Skin epidermis (tissue), 12 donors: ENCODE measurements at regions not wholly inside any gene's neighbourhood (a gene's known extent, or its start where the extent isn't known, plus 50 kb on each side); places are given as distances from the start of the nearest gene placed in this dataset.

ENCODE experiments used
- H3K27ac ChIP-seq, 21 experiments: fragments of 200-600 bp; sonication (generic) in 11 of 21; one replicate each; pipeline ENCODE4 v1.5.0; 2020; ENCODE audit warnings: mild to moderate bottlenecking in 3 of 21, inconsistent platforms in 2 of 21, moderate library complexity in 2 of 21
- H3K4me3 ChIP-seq, 7 experiments: fragments of 200-600 bp; sonication (generic) in 2 of 7; one replicate each; pipeline ENCODE4 v1.5.0; 2020; ENCODE audit warnings: inconsistent platforms in 2 of 7, mild to moderate bottlenecking in 2 of 7, moderate library complexity in 1 of 7

- H3K27ac ChIP-seq: no peak overlapping the region
- H3K4me3 ChIP-seq: no peak overlapping the region
Measured at GRCh38 chr14:65299826-65300225, 112.7 kb upstream of the FUT8 start.

DNA sequence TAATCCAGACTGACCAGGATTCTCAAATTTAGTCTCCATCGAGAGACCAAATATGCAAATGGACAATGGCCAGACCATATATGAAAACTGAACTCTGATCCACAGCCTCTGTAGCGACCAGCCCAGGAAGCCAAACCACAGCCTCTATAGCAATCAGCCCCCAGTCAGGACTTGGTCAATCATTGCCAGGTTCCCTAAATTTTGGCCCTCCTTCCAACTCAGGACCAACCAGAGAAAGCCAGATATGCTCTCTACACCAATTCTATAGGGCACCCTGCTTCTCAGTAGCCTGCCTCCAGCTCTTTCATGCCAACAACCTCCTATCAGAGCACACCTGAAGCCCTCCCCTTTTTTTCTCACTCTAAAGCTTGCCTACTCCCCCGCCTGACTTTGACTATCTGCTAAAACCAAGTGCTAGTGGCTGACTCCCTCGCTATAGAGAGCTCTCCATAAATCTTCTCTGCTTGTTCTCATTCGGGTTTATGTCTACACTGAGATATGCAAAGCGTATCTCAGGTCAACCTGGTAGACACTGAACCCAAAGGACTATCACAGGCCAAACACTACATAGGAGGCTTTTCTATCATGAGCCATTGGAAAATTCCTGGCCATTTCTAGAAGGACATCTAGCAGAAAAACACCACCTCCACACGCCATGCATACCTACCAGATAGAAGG, 110.5 kb upstream of the FUT8 start:
- H3K4me3 ChIP-seq: no peak overlapping the region
- peak overlapping the region in 3 of 21 experiments; percentile 37 to 56 (median 37) for H3K27ac ChIP-seq

- peak overlapping the region in 4 of 21 experiments; percentile 18 to 56 (median 43) for H3K27ac ChIP-seq
Measured at GRCh38 chr14:65302571-65303189, 109.8 kb upstream of the FUT8 start.

GRCh38 chr14:65303190-65303898, 109.2 kb upstream of the FUT8 start:
- no peak overlapping the region for H3K4me3 ChIP-seq
- peak overlapping the region in 5 of 21 experiments; percentile 18 to 62 (median 49) for H3K27ac ChIP-seq

More at GRCh38 chr14:65302571-65303189, 109.8 kb upstream of the FUT8 start:
- H3K4me3 ChIP-seq: no peak overlapping the region

DNA sequence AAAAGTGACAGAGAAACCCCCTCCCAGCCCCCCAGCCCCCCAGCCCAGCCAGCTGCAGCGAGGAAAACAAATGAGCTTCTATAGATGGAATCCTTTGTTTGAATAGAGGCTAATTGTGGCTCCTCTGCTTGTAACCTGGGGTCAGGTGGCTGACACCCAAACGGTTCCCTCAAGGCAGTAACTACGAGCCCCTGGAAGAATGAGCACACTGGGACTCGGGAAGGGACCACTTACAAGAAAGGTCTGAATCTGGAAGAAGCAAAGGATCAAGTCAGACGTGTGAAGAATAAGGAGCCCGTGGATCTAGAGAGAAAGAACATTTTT, 108.7 kb upstream of the FUT8 start:
- Histone ChIP-seq H3K4me3 (no peak overlapping the region), H3K27ac (peak overlapping the region in 5 of 21 experiments; percentile 18 to 62 (median 49))

GRCh38 chr14:65304239-65304638, 108.3 kb upstream of the FUT8 start:
- H3K4me3 ChIP-seq: no peak overlapping the region
- peak overlapping the region in 3 of 21 experiments; percentile 15 to 56 (median 49) for H3K27ac ChIP-seq

- peak overlapping the region in 1 of 21 experiments; percentile 27 for H3K27ac ChIP-seq
- no peak overlapping the region for H3K4me3 ChIP-seq
Measured at GRCh38 chr14:65304963-65305362, 107.6 kb upstream of the FUT8 start.

- Histone ChIP-seq H3K4me3 (no peak overlapping the region), H3K27ac (no peak overlapping the region)
Measured at GRCh38 chr14:65308536-65308935, 104.0 kb upstream of the FUT8 start.

DNA sequence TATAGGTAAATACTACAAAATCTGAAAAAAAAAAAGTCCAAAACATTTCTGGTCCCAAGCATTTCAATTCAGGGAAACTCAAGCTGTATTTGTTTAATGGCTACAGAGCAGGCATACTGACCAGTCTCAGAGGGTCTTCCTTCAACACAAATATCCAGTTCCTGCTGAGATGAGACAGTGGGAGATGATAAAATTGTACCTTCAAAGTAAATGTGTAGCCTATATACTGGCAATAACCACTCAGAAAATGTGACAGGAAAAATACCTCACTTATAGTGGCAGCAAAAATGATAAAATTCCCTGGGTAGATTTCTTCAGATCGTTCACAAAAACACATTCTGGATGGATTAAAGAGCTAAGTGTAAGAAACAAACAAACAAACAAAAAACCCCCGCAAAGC, 102.0 kb upstream of the FUT8 start:
- H3K4me3 ChIP-seq: no peak overlapping the region
- H3K27ac ChIP-seq: no peak overlapping the region

- Histone ChIP-seq H3K4me3 (no peak overlapping the region), H3K27ac (no peak overlapping the region)
Measured at GRCh38 chr14:65312859-65313258, 99.7 kb upstream of the FUT8 start.

DNA sequence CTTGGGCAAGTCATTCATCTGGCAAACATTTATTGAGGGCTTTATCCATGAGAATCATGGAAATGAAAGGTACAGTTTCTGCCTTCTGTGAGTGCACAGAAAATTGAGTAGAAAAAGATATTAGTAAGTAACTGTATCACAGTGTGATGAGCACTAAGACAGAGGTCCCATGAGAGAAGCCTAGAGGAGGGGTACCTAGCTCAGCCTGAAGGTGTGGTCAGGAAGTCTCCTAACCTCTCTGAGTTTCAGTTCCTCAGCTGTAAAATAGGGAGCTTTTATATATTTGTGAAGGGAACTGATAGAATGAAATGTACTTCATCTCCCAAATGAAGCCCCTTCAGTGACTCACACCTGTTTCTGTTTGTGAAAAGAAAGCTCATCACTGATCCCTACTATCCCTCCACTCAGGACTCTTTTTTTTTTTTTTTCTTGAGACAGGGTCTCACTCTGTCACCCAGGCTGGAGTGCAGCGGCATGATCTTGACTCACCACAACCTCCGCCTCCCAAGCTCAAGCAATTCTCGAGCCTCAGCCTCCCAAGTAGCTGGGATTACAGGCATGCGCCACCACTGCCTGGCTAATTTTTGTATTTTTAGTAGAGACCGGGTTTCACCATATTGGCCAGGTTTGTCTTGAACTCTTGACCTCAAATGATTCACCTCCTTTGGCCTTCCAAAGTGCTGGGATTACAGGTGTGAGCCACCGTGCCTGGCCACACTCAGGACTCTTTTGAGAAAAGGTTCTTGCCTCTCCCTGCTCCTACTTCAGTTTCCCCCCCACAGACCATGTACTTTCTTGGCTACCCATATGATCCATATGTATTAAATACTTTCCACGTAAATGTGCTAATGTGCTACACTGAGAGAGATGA, 93.7 kb upstream of the FUT8 start:
- Histone ChIP-seq H3K4me3 (no peak overlapping the region), H3K27ac (peak overlapping the region in 2 of 21 experiments; percentile 2 to 40)

GRCh38 chr14:65320661-65321308, 91.7 kb upstream of the FUT8 start:
- Histone ChIP-seq H3K27ac (no peak overlapping the region), H3K4me3 (no peak overlapping the region)

DNA sequence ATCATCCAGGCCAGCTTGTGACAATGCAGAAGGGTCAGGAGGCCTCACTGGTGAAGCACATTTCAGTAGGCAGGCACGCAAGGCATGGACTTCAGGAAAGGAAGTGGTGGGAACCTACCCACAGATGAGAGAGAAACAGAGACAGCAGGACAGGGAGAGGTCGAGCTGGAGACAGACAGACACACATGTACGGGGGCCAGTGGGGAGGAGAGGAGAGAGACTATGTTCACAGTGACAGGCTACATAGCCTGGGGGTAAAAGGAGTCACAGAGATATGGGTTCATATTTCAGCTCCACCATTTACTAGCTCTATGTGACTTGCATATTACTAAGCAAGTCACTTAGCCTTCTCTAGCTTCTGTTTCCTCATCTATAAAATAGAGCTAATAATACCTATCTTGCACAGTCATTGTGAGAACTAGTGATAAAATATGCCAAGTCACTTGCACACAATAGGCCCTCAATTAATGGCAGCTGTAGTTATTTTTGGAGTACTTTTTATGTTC, 91.1 kb upstream of the FUT8 start:
- Histone ChIP-seq H3K27ac (no peak overlapping the region), H3K4me3 (no peak overlapping the region)

DNA sequence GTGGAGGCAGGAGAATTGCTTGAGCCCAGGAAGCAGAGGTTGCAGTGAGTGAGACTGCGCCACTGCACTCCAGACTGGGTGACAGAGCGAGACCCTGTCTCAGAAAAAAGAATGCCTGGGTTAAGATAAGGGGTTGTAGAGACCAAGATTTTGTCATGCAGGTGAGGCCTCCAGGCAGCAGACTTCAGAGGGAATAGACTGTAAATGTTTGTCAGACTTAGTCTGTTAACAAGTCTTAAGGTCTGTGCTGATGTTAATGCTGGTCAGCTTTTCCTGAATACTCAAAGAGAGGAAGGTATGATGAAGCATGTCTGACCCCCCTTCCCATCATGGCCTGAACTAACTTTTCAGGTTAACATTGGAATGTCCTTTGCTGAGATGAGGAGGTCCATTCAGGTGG, 83.0 kb upstream of the FUT8 start:
- no peak overlapping the region for H3K4me3 ChIP-seq
- peak overlapping the region in 1 of 21 experiments; percentile 65 for H3K27ac ChIP-seq

GRCh38 chr14:65329911-65330310, 82.6 kb upstream of the FUT8 start:
- no peak overlapping the region for H3K4me3 ChIP-seq
- peak overlapping the region in 2 of 21 experiments; percentile 18 to 65 for H3K27ac ChIP-seq

DNA sequence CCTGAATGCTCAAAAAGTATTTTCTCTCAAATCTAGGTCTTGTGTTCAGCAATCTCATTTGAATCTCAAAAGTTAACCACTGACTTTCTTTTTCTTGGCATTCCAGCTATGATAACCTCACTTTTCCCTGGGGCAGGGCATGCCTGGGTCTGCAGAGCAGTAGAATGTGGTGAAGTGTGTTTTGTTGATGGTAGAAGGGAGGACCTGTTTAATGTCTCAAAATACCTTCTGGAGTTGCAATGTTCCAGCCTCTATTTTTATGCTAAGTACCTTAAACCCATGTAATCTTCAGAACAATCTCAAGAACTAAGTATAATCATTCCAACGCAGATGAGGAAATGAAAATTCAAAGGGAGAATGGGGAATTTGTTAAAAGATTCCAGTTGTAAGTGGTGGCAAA, 82.1 kb upstream of the FUT8 start:
- Histone ChIP-seq H3K27ac (peak overlapping the region in 6 of 21 experiments; percentile 12 to 65 (median 26)), H3K4me3 (no peak overlapping the region)

DNA sequence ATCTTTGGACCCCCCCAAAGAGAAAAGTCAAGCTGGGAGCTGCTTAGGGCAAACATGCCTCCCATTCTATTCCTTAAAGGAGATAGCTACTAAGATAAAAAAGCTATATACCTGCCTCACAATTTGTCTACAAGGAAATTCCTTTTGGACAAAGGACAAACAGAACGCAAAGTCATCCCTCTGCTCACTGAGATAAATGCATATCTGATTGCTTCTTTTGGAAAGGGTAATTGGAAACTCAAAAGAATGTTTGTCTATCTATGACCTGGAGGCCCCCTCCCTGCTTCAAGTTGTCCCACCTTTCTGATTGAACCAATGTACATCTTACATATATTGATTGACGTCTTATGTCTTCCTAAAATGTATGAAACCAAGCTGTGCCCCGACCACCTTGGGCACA, 80.9 kb upstream of the FUT8 start:
- no peak overlapping the region for H3K4me3 ChIP-seq
- no peak overlapping the region for H3K27ac ChIP-seq

DNA sequence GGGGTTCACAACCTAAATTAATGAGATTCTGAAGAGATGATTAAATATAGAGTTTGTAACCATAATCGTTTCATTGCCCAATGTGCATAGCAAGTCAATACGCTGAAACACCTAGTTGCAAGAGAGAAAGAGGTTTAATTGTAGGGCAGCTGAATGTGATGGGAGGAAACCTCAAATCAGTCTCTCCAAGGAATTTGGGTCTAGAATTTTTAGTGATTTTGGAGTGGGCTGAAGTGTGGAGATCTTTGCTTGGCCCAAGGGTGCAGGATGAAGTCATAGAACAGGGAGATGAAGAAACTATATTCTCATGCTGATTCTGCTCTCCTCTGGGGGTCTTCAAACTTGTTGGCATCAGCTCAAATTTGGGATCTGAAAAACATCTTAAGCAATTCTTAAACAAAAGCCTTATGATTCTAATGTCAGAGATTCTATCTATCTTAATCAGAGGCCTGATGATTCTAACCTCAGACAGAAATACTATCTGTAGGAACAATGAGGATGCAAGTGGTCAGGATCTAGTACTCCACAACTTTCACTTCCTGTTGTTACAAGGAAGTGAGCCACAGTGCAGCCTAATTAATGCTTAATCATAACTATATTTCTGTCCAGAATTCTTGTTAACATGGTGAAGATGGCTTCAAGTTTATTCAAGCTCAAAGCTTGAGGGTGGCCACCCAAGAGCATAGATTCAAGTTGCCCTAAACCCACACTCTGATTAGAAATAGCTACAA, 80.2 kb upstream of the FUT8 start:
- H3K4me3 ChIP-seq: no peak overlapping the region
- H3K27ac ChIP-seq: peak overlapping the region in 1 of 21 experiments; percentile 11
